ENCODE measurements at regions not wholly inside any gene's neighbourhood (a gene's known extent, or its start where the extent isn't known, plus 50 kb on each side); places are given as distances from the start of the nearest gene placed in this dataset.
A peak's percentile ranks its signal among the peaks of the same experiment; 100 is the strongest.

DNA sequence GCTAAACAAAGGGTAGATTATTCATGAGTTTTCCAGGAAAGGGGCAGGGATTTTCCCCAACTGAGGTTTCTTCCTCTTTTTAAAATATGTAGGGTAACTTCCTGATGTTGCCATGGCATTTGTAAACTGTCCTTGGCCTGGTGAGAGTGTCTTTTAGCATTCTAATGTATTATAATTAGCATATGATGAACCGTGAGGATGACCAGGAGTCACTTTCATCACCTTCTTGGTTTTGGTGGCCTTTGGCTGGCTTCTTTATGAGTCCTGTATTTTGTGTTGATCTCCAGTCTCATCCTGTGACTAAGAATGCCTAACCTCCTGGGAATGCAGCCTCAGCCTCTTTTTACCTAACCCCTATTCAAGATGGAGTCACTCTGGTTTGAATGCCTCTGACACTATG is 391.0 kb upstream of the LINC00305 start:
- no peak for DNase-seq

DNA sequence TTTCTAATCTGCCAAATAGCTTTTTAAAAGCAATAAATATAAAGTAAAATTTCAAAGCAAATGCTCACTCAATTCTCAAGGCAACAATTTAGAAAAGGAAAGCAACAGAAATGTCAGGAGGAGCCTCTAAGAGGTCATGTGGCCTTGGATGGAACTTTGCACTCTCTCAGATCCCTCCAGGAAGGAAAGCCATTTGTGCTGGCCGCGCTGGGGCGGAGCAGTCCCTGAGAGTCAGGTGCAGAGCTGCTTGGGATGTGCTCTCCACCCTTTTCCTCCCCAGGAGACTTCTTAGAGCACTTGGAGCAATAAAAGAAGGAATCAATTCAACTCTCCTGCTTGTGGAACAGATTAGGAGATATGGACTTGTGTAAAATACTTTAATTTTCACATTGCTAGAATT is 379.8 kb upstream of the LINC00305 start:
- no peak for DNase-seq

DNA sequence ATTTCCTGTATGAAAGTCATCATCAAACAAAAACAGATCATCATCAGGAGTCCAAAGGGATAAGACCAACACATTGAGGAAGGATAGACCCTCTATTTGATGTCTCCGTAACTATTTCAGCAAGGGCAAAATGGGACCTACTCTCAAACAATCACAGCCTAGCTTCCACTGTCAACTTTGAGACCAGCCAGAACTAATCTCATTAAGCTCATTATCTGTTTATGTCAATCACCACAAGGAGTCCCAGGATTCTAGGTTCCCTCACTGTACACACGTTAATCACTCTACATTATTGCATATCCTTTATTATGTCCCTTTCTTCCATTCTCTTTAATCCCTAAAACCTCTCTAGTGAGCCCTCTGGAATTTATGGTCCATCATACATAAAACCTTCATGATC is 370.3 kb upstream of the LINC00305 start:
- DNase-seq = no peak

DNA sequence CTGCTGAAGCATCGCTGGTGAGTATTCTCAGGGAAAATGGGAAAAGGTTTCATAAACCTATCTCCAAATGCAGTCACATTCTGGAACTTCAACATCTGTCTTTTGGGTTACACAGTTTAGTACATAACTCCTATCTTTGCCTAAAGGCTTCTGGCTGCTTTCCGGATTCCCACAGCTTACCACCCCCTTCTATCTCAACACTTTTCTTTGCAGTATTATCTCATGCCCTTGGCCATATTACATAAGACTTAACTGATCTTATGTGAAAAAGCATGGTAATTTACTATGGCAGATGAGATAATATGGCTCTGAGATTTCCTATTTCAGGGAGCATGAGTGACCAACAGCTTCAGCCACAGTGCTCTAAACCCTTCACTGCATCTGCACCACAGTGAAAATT is 369.3 kb upstream of the LINC00305 start:
- no peak for DNase-seq

DNA sequence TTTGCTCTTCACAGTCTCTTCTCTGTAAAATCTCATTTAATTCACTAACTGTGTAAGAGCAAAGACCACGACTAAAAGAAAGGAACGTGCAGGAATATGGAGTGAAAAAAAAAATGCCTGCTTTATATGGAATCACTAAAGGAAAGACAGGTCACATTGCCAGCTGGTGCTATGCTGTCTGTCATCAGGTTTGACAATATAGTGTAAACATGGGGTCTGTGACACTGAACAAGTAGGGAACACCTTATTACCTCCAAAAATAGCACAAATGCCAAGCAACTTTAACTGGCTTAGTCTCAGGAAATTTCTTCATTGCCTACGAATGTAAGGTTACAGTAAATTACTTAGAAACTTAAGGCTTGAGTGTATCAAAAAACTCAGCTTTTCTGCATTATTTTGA is 364.5 kb upstream of the LINC00305 start:
- no peak for DNase-seq

DNA sequence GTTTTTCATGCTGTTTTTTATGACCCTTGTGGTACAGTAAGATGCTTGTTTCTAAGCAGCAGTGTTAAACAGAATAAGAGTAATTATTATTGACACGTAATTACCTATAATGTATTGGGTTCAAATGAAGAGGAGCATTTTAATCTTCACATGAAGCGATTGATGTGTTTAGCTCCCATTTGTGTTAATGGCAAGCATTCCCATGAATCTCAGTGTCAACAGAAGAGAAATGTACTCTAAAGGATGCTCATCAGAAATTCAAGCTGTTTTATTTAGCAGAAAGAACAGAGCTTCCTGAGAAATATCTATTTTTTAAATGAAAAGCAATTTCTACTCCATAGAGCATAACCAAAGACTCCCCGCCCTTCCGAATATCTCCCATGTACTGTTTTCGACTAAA is 341.3 kb upstream of the LINC00305 start:
- DNase-seq = no peak

DNA sequence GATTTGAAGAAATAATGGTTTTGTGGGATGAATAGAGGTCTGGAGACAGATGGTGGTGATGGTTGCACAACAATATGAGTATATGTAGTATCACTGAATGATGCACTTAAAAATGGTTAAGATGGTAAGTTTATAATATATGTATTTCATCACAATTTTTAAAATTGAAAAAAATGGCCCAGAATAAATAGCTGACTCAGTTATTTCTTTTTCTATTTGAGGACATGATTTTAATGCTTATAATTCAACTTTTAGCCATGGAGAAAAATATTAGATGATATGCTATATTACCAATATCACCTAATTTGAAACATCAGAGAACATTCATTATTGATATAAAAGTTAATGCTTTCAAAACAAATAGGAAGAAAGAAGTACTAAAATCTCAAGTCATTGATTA is 339.8 kb upstream of the LINC00305 start:
- no peak for DNase-seq

DNA sequence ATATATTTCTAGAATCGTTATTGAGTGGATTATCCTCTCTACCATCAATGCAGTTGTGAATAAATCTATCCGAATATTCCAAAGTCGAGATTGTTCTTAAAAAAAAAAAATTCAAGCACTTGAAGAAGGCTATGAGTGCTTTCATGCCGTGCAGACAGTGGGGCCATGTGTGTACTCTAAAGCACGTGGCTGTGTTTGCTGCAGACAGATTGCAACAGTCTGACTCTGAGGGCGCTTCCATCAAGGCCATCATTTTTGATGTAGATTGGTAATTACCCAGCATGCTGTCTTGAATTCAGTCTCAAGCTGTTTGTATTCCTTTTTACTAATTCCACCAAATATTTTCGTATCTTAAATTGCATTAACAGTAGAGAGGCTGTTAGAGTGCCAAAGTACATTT is 325.9 kb upstream of the LINC00305 start:
- DNase-seq = no peak

DNA sequence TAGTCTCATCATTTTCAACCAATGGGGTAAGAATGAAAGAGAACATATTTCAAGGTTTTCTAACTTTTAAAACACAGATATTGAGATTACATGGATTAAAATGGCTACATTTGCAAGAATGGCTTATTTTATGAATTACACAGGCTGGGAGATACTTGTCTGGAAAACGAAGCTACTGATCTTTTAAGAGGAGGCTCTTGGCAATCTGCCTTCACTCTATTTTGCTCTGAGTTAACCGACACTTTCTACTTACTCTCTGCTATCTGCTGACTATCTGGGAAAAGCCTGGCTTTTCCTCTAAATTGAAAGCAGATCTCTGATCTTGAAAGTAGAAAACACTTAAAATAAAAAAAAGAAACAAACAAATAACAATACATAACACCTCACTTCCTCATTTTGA is 325.4 kb upstream of the LINC00305 start:
- no peak for DNase-seq

DNA sequence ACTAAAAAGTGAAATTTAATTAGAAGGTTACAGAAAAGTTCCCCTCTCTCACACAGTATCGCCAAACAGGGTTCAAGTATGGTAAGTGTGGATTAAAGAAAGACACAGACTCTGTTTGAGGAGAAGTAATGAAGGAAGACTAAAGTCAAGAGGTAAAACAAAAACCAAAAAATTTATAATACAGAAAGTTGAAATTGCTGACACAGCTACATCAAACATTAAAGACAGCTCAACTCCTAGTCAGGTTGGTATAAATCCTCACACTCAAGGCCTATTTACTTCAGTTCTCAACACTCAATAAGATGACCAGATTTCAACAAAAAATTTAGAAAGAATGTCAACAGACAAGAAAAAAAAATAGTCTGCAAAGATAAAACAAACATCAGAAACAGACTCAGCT is 300.5 kb upstream of the LINC00305 start:
- no peak for DNase-seq

DNA sequence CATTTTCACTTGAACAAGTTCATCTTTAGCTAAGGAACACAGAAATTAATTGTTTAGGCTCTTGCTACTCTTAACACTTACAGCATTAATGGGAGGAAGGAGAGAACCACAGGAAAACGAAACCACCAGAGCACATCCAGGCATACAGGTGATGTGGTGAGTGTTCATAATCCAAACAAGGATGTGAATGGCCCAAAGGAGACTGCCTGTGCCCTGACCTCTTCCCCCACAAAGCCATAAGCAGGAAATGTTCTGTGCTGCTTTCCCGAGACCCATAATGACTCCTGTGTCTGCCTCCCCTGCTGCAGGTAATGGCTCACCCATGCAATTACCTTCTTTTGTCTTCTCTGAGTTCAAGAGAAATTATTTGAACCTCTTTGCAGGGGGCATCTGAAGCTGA is 295.9 kb upstream of the LINC00305 start:
- DNase-seq = no peak

DNA sequence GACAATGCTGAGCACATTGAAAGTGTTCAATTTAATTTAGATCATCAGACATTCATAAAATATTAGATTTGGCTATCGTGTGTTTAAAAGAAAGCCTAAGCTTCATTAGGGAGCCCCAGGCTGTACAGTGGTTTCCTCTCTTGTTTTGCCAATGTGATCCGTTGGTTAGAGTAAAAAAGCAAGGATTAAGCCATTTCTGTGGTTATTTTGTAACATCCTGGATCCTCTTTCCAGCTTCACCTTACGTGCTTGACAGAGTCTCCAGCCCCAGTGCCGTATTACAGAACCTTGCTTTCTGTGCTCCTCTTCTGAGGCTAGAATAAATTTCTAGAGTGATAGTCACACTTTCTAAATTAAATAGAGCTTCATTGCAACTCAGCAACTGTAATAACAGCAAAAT is 289.3 kb upstream of the LINC00305 start:
- DNase-seq = no peak

DNA sequence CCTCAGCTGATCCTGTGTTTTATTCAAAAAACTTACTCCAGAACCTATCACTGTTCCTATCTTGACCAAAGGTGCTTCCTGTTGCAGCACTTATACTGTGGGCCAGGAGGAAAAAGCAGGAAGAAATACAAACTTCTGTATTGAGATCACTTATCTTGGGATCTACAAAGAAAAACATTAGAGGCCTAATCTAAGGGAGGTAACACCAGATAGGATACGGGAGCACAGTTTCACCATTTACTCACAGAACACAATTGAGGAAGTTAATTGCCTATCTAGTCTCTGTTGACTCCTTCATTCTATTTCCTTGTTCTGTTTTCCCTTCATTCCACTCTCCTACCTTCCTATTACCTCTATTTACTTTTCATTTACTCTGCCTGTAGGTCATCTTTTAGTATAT is 287.2 kb upstream of the LINC00305 start:
- no peak for DNase-seq

DNA sequence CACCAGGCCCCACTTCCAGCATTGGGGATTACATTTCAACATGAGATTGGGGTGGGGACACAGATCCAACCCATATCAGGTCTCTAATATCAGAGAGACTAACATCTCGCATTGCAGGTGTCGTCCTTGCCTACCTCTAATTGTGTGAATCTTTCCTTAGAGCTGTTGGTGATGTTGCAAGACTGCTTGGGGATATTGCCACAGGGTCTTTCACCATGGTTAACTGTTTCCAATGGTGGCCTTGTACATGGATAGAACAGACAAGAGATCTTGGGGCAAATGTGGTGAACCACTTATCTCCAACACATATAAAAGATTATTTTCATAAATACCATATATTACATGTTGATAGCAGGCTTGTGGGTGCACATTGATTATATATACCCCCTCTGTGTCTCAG is 270.3 kb upstream of the LINC00305 start:
- no peak for DNase-seq

DNA sequence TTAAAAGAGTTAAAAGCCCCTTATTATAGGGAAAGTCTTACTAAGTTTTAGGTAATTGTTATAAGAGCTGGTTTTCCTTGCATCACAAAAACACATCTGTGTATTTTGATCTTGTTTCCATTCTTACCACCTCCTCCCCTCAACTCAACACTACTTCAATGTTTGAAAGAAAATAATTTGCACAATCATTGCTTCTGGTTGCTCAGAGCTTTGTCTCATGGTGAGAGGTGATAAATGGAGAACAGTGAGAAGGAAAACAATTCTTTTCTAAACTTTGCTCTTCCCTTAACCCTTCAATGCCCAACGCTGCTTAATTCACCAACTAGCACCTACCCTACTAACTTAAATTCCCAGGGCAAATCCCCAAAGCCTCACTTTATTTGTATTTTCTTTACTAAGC is 268.1 kb upstream of the LINC00305 start:
- DNase-seq = no peak

DNA sequence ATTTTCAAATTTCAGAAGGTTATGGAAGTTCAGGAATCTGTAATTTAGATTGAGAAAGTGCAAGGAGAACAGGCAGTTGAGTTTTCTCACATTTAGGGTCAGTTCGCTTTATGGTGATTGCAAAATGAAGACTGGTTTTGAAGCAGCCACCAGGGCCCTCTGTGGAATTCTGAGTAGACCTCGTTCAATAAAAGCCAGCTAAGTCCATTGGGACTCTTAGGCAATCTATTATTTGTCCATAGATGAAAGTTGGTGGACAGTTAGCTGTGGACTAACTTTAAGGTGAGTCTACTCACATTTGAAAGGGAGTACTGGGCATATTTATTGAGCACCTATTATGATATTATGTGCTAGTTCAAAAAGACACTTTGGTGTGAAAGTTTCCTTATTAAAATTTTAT is 266.3 kb upstream of the LINC00305 start:
- no peak for DNase-seq

DNA sequence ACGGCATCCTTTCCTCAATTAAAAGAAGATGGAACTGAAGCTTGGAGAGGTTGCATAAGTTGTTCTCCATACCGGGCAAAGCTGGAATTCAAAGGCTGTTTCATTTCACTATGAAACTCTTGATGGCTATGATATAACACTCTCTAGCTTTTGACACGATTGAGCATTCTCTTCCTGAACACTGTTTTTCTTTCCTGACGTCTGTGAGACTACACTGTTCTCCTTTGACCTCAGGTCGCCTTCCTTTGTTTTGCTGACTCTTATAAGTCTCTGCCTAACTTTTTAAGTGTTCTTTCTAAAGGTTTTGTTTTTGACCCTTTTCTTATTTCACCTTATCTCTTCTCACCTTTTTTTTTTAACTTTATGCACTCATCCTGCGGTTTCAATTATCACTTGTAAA is 261.8 kb upstream of the LINC00305 start:
- no peak for DNase-seq

DNA sequence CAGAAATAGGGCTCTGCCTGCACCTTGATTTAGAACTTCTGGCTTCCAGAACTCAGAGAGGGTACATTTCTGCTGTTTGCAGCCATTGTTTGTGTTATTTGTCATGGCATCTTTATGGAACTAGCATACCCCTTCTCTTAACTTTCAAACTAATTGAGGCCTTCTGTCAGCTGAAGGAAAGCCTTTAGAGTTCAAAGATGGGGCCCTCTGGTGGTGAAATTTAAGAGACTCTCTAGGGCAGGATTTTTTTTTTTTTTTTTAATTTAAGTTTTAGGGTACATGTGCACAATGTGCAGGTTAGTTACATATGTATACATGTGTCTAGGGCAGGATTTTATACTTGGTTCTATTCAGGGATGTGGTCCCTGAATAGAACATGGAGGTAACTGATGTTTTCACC is 260.6 kb upstream of the LINC00305 start:
- peak; percentile 30 for DNase-seq

DNA sequence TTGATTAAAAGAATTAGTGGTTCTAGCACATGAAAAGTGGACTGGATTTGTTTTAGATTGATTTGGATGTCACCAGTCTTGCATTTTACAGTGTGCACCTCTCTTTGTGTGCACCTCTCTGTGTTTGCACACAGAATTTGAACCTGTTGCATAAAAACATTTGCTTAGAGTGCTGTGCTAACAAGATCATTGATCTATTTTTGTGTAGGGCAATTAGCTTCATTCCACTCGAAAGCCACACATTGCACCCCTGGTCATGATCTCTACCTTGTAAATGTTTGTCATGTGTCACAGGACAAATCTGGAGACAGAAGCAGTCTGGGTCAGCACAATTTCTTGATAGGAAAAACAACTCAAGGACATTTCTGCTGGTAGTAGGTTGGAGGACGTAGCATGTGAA is 258.7 kb upstream of the LINC00305 start:
- no peak for DNase-seq

DNA sequence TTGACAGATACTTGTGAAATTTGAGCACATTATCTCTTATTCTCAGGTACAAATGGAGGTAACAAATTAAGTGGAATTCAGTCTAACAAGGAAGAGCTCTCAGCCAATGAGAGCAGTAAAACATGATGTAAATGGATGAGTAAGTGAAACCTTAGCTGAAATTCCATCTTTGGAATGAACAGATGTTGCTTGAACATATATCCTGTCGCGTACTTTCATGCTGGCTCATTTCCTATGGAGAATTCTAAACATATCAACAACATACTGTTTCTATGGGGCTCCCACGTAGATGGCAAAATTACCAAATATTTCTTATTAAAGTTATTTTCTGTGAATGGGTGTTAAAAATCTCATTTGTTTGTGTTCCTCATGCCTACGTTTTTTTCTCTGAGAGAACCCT is 256.3 kb upstream of the LINC00305 start:
- peak; percentile 86 for DNase-seq

DNA sequence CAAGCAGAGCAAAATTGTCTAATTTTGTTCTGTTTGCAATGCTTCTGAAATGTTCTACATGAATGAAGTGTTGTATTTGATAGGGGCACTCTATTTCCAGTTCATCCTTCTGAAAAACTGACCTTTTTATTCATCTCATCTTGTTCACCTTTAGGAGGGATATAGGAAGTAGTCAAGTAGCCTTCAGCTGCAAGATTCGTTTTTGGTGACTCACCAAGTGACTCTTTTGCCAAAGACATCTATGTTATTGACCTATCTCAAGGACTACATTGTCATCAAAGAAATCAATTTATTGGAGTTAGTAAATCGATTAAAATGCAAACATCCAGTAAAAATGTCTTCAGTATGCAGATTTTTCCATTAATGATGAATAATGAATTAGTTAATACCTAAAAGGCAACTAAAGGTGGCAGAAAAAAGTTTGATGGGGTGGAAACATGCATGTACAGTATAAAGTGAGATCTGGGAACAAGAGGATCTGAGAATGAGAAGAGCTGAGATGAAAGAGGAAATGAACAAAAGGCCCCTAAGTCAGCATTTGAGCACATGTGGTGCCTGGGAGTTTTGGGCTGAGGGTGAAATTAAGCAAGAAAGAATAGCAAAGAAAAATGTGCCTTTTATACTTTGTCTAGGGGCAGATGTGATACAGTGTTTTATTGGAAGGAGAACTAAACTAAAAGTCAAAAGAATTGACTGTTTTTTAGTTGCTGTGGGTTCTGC is 255.1 kb upstream of the LINC00305 start:
- no peak for DNase-seq

DNA sequence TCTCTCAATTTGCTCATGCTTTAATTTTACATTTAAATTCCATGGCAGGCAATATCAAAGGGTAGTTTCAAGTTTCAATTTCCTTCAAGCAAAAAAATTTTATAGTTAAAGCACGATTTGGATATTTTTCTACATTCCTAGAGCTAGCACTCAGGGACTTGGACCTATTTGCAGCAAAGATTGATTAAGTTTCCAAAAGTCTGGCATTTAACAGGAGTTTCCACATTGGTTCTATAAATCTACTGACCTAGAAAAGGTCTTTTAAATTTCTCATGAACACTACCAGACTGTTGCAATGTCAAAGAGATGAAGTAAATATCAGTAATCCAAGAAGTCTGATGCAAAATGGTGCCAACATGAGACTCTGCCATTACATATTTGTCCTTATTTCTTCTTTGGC is 253.7 kb upstream of the LINC00305 start:
- peak; percentile 32 for DNase-seq

DNA sequence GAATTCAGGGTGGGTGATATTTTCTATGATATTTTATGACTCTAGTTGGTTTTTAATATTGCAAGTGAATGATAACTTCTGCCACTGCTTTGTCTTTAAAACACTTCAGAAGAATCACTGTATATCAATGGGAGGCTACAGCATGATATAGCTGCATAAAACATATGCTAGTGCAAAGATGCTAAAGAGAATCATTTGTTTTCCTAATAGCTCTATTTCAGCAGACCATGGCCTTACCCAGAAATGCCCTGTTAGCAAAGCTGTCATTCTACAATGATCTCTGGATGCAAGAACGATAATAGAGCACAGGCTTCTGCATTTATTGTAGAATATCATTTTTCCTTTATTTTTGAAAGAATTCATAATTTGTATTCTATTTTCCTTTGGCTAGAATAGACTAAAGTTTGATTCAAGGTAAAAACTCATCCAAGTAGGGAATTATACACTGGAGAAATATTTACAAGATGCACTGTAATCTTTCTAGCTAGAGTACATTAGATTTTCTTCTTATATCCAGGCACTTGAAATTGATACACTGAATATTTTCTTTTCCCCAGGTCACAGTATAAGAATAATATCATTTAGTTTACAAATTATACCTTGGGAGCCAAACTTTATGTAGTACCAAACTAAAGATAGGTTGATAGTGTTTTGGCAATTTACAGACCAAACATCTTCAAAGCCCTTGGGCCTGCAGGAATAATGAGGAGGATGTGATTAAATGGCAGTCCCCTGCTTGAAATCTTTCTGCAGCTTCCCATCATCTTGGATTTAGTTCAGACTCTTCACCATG is 252.6 kb upstream of the LINC00305 start:
- no peak for DNase-seq

DNA sequence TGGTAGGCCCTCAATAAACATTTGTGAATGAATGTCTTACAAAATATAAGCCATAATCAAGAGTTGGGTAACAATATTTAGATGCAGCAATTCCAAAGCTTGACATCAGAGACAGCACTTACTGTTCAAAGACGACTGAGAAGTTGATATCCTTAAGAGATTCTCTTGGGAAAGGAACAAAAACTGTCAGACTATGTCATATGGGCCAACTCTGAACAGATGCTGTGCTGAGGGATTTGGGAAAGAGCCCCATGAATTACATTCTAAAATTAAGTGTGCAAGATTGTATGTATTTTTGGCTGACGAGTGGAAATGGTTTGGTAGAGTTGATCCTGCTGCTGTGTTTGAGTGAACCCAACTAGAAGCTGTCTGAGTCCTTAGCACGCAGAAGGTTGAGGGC is 250.7 kb upstream of the LINC00305 start:
- no peak for DNase-seq

DNA sequence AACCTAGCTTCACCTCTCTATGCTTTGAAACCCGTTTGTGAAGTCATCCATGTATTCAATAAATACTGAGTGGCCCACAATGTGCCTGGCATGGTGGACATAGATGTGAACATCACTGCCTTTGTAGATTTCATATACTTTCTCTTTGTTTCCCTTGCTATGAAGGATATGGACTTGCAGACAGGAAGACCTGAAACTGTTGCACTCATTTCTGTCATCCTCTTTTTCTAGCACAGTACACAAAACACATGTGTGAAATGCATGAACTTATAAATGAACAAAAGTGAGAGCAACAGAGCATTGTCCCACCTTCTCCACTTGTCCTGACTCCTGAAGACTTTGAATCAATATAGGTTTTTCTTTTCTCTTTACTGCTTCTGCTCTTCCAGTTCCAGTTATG is 249.4 kb upstream of the LINC00305 start:
- no peak for DNase-seq

Measured in fibroblast of skin of right quadriceps (primary cell).